A673 (cell line): ENCODE measurements at regions not wholly inside any gene's neighbourhood (a gene's known extent, or its start where the extent isn't known, plus 50 kb on each side); places are given as distances from the start of the nearest gene placed in this dataset.

Experiments
- BruUV-seq: library from RNA; stranded (reverse); fragments of 400-500 nt; replicated peaks from 2 replicates; lab custom pipeline; 2021; lab: Mats Ljungman, UMichigan
- CTCF ChIA-PET: fragments of 300-600 bp; sonication (Branson Sonifier 250); formaldehyde crosslinking; loops from one replicate; lab custom pipeline; 2022; ENCODE audit warnings: antibody characterized with exemption; lab: Charles Lee
- POLR2A ChIA-PET: fragments of 300-600 bp; sonication (Branson Sonifier 250); formaldehyde crosslinking; loops from one replicate; lab custom pipeline; 2022; ENCODE audit warnings: antibody characterized with exemption; ENCODE audit not compliant: low non-redundant PET; lab: Charles Lee
- DNase-seq: peaks from one replicate; pipeline ENCODE4 v3.0.0-alpha.2; 2015; ENCODE audit warnings: low spot score
- H3K27ac ChIP-seq: fragments of 200-600 bp; sonication (generic); 2 replicates; pipeline ENCODE4 v1.5.1; 2016; ENCODE audit warnings: mixed run types, low read depth, mild to moderate bottlenecking, mixed read lengths, antibody characterized with exemption, low read length; ENCODE audit not compliant: poor library complexity, severe bottlenecking
- H3K27me3 ChIP-seq: fragments of 200-600 bp; sonication (generic); replicated peaks from 2 replicates; pipeline ENCODE4 v1.6.1; 2017; ENCODE audit warnings: mixed run types, low read depth, mild to moderate bottlenecking, mixed read lengths, antibody characterized with exemption, low read length; ENCODE audit not compliant: insufficient read depth, poor library complexity
- H3K36me3 ChIP-seq: fragments of 200-600 bp; sonication (generic); 2 replicates; pipeline ENCODE4 v1.6.1; 2016; ENCODE audit warnings: mixed run types, mild to moderate bottlenecking, mixed read lengths, antibody characterized with exemption, low read length; ENCODE audit not compliant: insufficient read depth, poor library complexity, severe bottlenecking
- H3K4me1 ChIP-seq: fragments of 200-600 bp; sonication (generic); 2 replicates; pipeline ENCODE4 v1.6.1; 2017; ENCODE audit warnings: mixed run types, mild to moderate bottlenecking, mixed read lengths, antibody characterized with exemption, low read length; ENCODE audit not compliant: insufficient read depth, poor library complexity, severe bottlenecking
- H3K4me3 ChIP-seq: fragments of 200-600 bp; sonication (generic); 2 replicates; pipeline ENCODE4 v1.5.1; 2016; ENCODE audit warnings: low read depth, mixed run types, mild to moderate bottlenecking, mixed read lengths, low read length; ENCODE audit not compliant: poor library complexity, severe bottlenecking
- H3K9me3 ChIP-seq: fragments of 200-600 bp; sonication (generic); 2 replicates; pipeline ENCODE4 v1.6.1; 2016; ENCODE audit warnings: mixed run types, low read depth, mild to moderate bottlenecking, mixed read lengths, antibody characterized with exemption, low read length; ENCODE audit not compliant: poor library complexity, severe bottlenecking
- EZH2 ChIP-seq: fragments of 200-600 bp; sonication (generic); IDR thresholded peaks from 2 replicates; pipeline ENCODE4 v1.6.1; 2017; ENCODE audit warnings: borderline replicate concordance, low read depth, mild to moderate bottlenecking, mixed read lengths, antibody characterized with exemption, low read length; ENCODE audit not compliant: poor library complexity, severe bottlenecking
- intact Hi-C: fragments of 100-400 bp; cut with micrococcal nuclease; formaldehyde crosslinking; loops from one replicate; pipeline ENCODE4 v1.10.0; 2022; ENCODE audit not compliant: unreplicated experiment
- TF ChIP-seq, protein P1 (sequence below): fragments of 300-800, 200-600 bp; sonication (generic); conservative IDR thresholded peaks from 2 replicates; pipeline ENCODE4 v1.5.1; 2017; ENCODE audit warnings: low read depth, mild to moderate bottlenecking, antibody characterized with exemption, low read length, moderate library complexity, mixed read lengths

DNA sequence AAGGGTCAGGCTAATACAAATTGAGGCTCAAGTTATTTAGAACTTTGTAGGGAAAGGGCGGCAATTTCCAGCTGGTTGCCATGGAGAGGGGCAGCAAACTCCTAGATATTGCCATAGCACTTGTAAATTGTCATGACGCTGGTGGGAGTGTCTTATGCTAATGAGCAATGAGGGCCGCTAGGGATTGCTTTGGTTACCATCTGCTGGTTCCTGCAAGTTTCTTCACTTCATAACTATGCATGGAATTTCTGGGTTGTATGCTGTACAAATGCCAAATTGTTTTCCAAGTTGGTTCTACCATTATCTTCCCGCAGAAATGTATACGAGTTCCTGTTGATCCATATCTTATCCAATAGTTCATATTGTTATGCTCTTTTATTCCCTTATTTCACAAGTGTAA is 1339.4 kb downstream of the EFNB2 start:
- intact Hi-C loops = no loop called here
- no TSS peak for BruUV-seq
- Histone ChIP-seq H3K4me3 (no peak overlapping the region), H3K4me1 (no peaks in the 10 kb centered on the region), H3K36me3 (no peaks in the 10 kb centered on the region), H3K9me3 (no peaks in the 10 kb centered on the region), H3K27ac (no peak overlapping the region), H3K27me3 (no peaks in the 10 kb centered on the region)
- no peak for TF ChIP-seq EZH2
- TF ChIP-seq, protein P1, sequence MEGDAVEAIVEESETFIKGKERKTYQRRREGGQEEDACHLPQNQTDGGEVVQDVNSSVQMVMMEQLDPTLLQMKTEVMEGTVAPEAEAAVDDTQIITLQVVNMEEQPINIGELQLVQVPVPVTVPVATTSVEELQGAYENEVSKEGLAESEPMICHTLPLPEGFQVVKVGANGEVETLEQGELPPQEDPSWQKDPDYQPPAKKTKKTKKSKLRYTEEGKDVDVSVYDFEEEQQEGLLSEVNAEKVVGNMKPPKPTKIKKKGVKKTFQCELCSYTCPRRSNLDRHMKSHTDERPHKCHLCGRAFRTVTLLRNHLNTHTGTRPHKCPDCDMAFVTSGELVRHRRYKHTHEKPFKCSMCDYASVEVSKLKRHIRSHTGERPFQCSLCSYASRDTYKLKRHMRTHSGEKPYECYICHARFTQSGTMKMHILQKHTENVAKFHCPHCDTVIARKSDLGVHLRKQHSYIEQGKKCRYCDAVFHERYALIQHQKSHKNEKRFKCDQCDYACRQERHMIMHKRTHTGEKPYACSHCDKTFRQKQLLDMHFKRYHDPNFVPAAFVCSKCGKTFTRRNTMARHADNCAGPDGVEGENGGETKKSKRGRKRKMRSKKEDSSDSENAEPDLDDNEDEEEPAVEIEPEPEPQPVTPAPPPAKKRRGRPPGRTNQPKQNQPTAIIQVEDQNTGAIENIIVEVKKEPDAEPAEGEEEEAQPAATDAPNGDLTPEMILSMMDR = no peak
- POLR2A ChIA-PET = no interaction called here
- peak; percentile 48 for DNase-seq
- CTCF ChIA-PET = no interaction called here

DNA sequence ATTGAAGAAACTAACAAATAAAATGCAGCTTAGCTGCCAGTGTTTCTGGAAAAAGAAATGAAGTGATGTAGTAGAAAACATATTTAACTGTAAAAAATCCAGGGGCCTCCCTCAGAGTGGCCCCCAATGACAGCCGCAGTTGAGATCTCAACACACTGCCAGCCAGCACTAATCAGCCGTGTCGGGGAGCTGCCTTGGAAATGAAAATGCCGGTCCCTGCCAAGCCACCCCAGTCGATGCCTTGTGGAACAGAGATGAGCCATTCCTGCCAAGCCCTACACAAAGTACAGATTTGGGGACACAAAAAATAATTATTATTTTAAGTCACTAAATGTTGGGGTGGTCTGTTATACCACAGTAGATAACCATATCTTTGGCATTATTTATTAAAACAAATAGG is 1342.4 kb downstream of the EFNB2 start:
- no peaks in the 10 kb centered on the region for H3K27me3 ChIP-seq
- TF ChIP-seq, protein P1 = no peak
- no peak for TF ChIP-seq EZH2
- no peak overlapping the region for H3K27ac ChIP-seq
- CTCF ChIA-PET = no interaction called here
- no peak overlapping the region for H3K4me3 ChIP-seq
- DNase-seq = no peak
- H3K9me3 ChIP-seq = no peaks in the 10 kb centered on the region
- POLR2A ChIA-PET = no interaction called here
- H3K4me1 ChIP-seq = no peaks in the 10 kb centered on the region
- no peaks in the 10 kb centered on the region for H3K36me3 ChIP-seq
- BruUV-seq = no TSS peak
- intact Hi-C loops = no loop called here

DNA sequence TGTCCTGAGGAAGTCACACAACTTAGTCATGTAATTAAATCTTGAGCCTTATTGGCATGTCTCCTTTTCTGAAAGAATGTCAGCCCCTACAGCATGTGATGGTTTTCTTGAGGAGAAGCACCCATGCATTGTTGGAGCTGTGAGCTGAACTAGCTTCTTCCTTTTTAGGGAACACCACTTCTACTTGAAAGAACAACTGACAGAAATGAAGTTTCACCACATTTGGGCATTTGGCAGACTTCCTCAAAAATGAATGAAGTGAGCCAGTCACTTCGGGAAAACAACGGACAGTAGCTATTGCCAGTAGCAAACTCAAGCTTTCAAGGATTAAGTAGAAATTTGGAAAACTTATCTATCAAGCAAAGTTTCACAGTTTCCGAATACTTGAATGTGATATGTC is 1351.3 kb downstream of the EFNB2 start:
- Histone ChIP-seq H3K4me3 (no peak overlapping the region), H3K36me3 (no peaks in the 10 kb centered on the region), H3K9me3 (no peaks in the 10 kb centered on the region), H3K27me3 (no peaks in the 10 kb centered on the region), H3K4me1 (no peaks in the 10 kb centered on the region), H3K27ac (no peak overlapping the region)
- POLR2A ChIA-PET = no interaction called here
- CTCF ChIA-PET = no interaction called here
- BruUV-seq = no TSS peak
- TF ChIP-seq, protein P1 = no peak
- TF ChIP-seq EZH2 = no peak
- no peak for DNase-seq
- intact Hi-C loops = no loop called here
